Renal cortical epithelial cell (primary cell): ENCODE measurements at regions not wholly inside any gene's neighbourhood (a gene's known extent, or its start where the extent isn't known, plus 50 kb on each side); places are given as distances from the start of the nearest gene placed in this dataset.
"Not testable (repeated sequence)": the region's sequence is repeated elsewhere in the genome, so short reads cannot be mapped to it uniquely, and the experiment has no call there.

Experiments
- DNase-seq: peaks from one replicate; pipeline ENCODE4 v3.0.0-alpha.2; 2011; ENCODE audit warnings: low read depth

- no peak for DNase-seq
Measured at GRCh38 chr2:236632295-236633218, 62.9 kb downstream of the ACKR3 start.

GRCh38 chr2:236633219-236633570, 63.6 kb downstream of the ACKR3 start:
- DNase-seq = no peak

GRCh38 chr2:236633775-236634560, 64.3 kb downstream of the ACKR3 start:
- no peak for DNase-seq

GRCh38 chr2:236636261-236636660, 66.6 kb downstream of the ACKR3 start:
- DNase-seq = no peak

GRCh38 chr2:236636714-236637470, 67.3 kb downstream of the ACKR3 start:
- DNase-seq = no peak

GRCh38 chr2:236637686-236638569, 68.3 kb downstream of the ACKR3 start:
- no peak for DNase-seq

- DNase-seq = no peak
Measured at GRCh38 chr2:236638707-236639106, 69.1 kb downstream of the ACKR3 start.

- DNase-seq = no peak
Measured at GRCh38 chr2:236639461-236640235, 70.0 kb downstream of the ACKR3 start.

- no peak for DNase-seq
Measured at GRCh38 chr2:236641051-236641726, 71.6 kb downstream of the ACKR3 start.

GRCh38 chr2:236642125-236642524, 72.5 kb downstream of the ACKR3 start:
- no peak for DNase-seq

- DNase-seq = peak; percentile 78
Measured at GRCh38 chr2:236642584-236643291, 73.1 kb downstream of the ACKR3 start.

GRCh38 chr2:236643480-236643879, 73.9 kb downstream of the ACKR3 start:
- no peak for DNase-seq

- no peak for DNase-seq
Measured at GRCh38 chr2:236644067-236644466, 74.4 kb downstream of the ACKR3 start.

- no peak for DNase-seq
Measured at GRCh38 chr2:236644502-236644911, 74.9 kb downstream of the ACKR3 start.

- not testable (repeated sequence) for DNase-seq
Measured at GRCh38 chr2:236645141-236645540, 75.5 kb downstream of the ACKR3 start.

- DNase-seq = no peak
Measured at GRCh38 chr2:236646441-236646840, 76.8 kb downstream of the ACKR3 start.

- DNase-seq = no peak
Measured at GRCh38 chr2:236646871-236647270, 77.2 kb downstream of the ACKR3 start.

GRCh38 chr2:236647621-236648020, 78.0 kb downstream of the ACKR3 start:
- no peak for DNase-seq

GRCh38 chr2:236653863-236654262, 84.2 kb downstream of the ACKR3 start:
- no peak for DNase-seq
